ENCODE measurements at regions not wholly inside any gene's neighbourhood (a gene's known extent, or its start where the extent isn't known, plus 50 kb on each side); places are given as distances from the start of the nearest gene placed in this dataset.

DNA sequence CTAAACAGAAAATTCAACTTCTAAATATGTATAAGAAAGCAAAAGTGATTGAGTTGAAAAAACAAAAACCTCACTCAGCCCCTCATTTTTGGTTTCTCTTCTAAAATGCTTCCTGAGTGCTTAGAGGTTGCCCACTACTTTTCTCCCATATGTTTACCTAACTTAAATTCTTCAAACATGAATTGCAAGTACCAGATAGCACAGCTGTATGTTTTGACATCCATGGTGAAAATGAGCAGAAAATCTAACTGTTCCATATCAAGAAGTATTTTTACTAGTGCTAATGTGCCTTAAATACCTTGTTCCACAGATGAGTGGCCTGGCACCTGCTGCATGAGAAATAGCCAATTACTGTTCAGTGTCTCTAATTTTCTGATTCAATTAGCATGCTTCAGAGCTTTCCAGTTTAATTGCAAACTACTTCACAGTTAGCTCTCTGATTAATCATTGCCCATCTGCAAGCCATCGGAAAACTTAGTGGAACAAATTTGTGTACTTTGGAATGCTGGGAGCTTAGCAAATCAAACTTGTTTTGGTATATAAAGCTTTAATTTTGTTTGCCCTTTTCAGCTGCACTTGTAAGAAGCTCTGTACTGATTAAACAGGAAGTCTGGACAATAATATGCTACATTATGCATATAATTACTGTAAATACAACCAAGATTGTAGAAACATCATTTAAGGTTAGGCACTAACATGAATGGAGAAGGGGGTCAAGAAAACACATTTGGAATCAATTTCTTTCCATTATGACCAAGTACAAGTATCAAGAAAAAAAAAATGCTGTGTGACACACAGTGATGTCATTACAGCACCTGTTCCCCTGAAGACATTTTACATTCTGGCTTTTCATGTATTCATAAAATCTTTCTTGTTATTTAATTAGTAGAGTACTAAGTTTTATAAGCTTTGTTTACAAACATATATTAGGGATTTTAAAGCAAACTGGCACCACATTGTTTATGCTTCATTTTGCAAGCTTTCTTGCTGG, 65.6 kb downstream of the POU5F2 start:
- H3K9ac ChIP-seq (ENCODE audit: low read length) = no peak overlapping the region
- H3K4me2 ChIP-seq (ENCODE audit: low read length) = no peak overlapping the region
- no peak overlapping the region for H2BK12ac ChIP-seq (ENCODE audit: low read length)
- H3K18ac ChIP-seq (ENCODE audit: low read length) = no peak overlapping the region
- H2AFZ ChIP-seq (ENCODE audit: insufficient read depth, low read length, poor library complexity) = no peak overlapping the region
- no peaks in the 10 kb centered on the region for H3K36me3 ChIP-seq (ENCODE audit: control insufficient read depth in 1 of 2, insufficient read depth in 2 of 2, low read length in 2 of 2)
- DNase-seq = no peak
- H3K27me3 ChIP-seq (ENCODE audit: insufficient read depth, low read length) = no peaks in the 10 kb centered on the region
- no peaks in the 10 kb centered on the region for H3K79me1 ChIP-seq (ENCODE audit: low read length)
- H4K91ac ChIP-seq (ENCODE audit: low read depth, low read length) = no peak overlapping the region
- H4K8ac ChIP-seq (ENCODE audit: low read depth, low read length) = no peak overlapping the region
- no peak overlapping the region for H2AK5ac ChIP-seq (ENCODE audit: low read length)
- no peak overlapping the region for H3K27ac ChIP-seq (ENCODE audit: low read depth, low read length)
- no peak overlapping the region for H3K4me3 ChIP-seq (ENCODE audit: low read depth, low read length)
- H3K4me1 ChIP-seq (ENCODE audit: control insufficient read depth in 1 of 2, insufficient read depth in 2 of 2, low read length in 2 of 2) = peaks cover 4 to 5% of the 10 kb centered on the region in 2 experiments
- no peaks in the 10 kb centered on the region for H3K9me3 ChIP-seq (ENCODE audit: insufficient read depth, low read depth, low read length)
- H3K79me2 ChIP-seq (ENCODE audit: control insufficient read depth, insufficient read depth, low read length, poor library complexity) = no peaks in the 10 kb centered on the region
- no peak overlapping the region for H4K12ac ChIP-seq (ENCODE audit: low read depth, low read length)
- H3K23ac ChIP-seq (ENCODE audit: low read length) = no peak overlapping the region
- no peak overlapping the region for H2BK5ac ChIP-seq (ENCODE audit: low read depth, low read length, poor library complexity)
- H3K14ac ChIP-seq (ENCODE audit: low read length) = no peak overlapping the region
- H2BK120ac ChIP-seq (ENCODE audit: insufficient read depth, low read length, poor library complexity) = no peak overlapping the region
- no peak overlapping the region for H3K4ac ChIP-seq (ENCODE audit: low read depth, low read length)
- WGBS (ENCODE audit: extremely low coverage, insufficient coverage, insufficient read length) = no CpG with 5 or more reads among the region's 1 CpG

GRCh38 chr5:93674866-93675459, 66.4 kb downstream of the POU5F2 start:
- H3K27me3 ChIP-seq (ENCODE audit: insufficient read depth, low read length) = no peaks in the 10 kb centered on the region
- no peak overlapping the region for H2BK5ac ChIP-seq (ENCODE audit: low read depth, low read length, poor library complexity)
- no peak for DNase-seq
- no peak overlapping the region for H3K27ac ChIP-seq (ENCODE audit: low read depth, low read length)
- no peak overlapping the region for H3K9ac ChIP-seq (ENCODE audit: low read length)
- no peak overlapping the region for H2AK5ac ChIP-seq (ENCODE audit: low read length)
- H3K4ac ChIP-seq (ENCODE audit: low read depth, low read length) = no peak overlapping the region
- no peak overlapping the region for H2BK12ac ChIP-seq (ENCODE audit: low read length)
- H4K8ac ChIP-seq (ENCODE audit: low read depth, low read length) = no peak overlapping the region
- no peak overlapping the region for H4K91ac ChIP-seq (ENCODE audit: low read depth, low read length)
- H3K4me2 ChIP-seq (ENCODE audit: low read length) = no peak overlapping the region
- H4K12ac ChIP-seq (ENCODE audit: low read depth, low read length) = no peak overlapping the region
- H2AFZ ChIP-seq (ENCODE audit: insufficient read depth, low read length, poor library complexity) = no peak overlapping the region
- no peak overlapping the region for H3K4me3 ChIP-seq (ENCODE audit: low read depth, low read length)
- no peaks in the 10 kb centered on the region for H3K79me1 ChIP-seq (ENCODE audit: low read length)
- H2BK120ac ChIP-seq (ENCODE audit: insufficient read depth, low read length, poor library complexity) = no peak overlapping the region
- H3K9me3 ChIP-seq (ENCODE audit: insufficient read depth, low read depth, low read length) = no peaks in the 10 kb centered on the region
- no peak overlapping the region for H3K14ac ChIP-seq (ENCODE audit: low read length)
- no peak overlapping the region for H3K23ac ChIP-seq (ENCODE audit: low read length)
- H3K18ac ChIP-seq (ENCODE audit: low read length) = no peak overlapping the region
- H3K79me2 ChIP-seq (ENCODE audit: control insufficient read depth, insufficient read depth, low read length, poor library complexity) = no peaks in the 10 kb centered on the region
- H3K4me1 ChIP-seq (ENCODE audit: control insufficient read depth in 1 of 2, insufficient read depth in 2 of 2, low read length in 2 of 2) = peaks cover 4 to 5% of the 10 kb centered on the region in 2 experiments
- no CpG with 5 or more reads among the region's 1 CpG for WGBS (ENCODE audit: extremely low coverage, insufficient coverage, insufficient read length)
- H3K36me3 ChIP-seq (ENCODE audit: control insufficient read depth in 1 of 2, insufficient read depth in 2 of 2, low read length in 2 of 2) = no peaks in the 10 kb centered on the region

DNA sequence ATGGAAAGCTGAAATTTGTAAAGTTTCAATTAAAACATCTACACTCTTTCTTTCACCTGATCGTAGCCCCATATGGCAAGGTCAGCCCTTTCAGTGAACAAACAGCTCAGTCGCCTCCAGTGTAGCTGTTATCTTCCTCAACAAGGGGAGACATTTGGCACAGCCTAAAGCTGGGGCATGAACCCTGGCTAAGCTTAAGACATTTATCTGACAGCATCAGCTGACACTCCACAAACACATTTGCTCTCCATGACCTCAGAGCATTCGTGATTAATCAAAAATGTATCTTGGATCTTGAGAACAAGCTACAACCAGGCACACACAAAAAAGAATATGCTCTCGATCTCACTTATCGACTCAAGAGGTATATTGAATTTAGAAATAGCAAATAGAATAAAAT, 67.3 kb downstream of the POU5F2 start:
- H3K18ac ChIP-seq (ENCODE audit: low read length) = no peak overlapping the region
- H3K4me2 ChIP-seq (ENCODE audit: low read length) = no peak overlapping the region
- H4K91ac ChIP-seq (ENCODE audit: low read depth, low read length) = no peak overlapping the region
- H3K36me3 ChIP-seq (ENCODE audit: control insufficient read depth in 1 of 2, insufficient read depth in 2 of 2, low read length in 2 of 2) = no peaks in the 10 kb centered on the region
- no peak overlapping the region for H4K12ac ChIP-seq (ENCODE audit: low read depth, low read length)
- no peaks in the 10 kb centered on the region for H3K27me3 ChIP-seq (ENCODE audit: insufficient read depth, low read length)
- DNase-seq = no peak
- H3K9ac ChIP-seq (ENCODE audit: low read length) = no peak overlapping the region
- no peak overlapping the region for H3K4me3 ChIP-seq (ENCODE audit: low read depth, low read length)
- no peak overlapping the region for H2BK12ac ChIP-seq (ENCODE audit: low read length)
- no peaks in the 10 kb centered on the region for H3K79me1 ChIP-seq (ENCODE audit: low read length)
- H3K9me3 ChIP-seq (ENCODE audit: insufficient read depth, low read depth, low read length) = no peaks in the 10 kb centered on the region
- no peak overlapping the region for H3K23ac ChIP-seq (ENCODE audit: low read length)
- H2BK5ac ChIP-seq (ENCODE audit: low read depth, low read length, poor library complexity) = no peak overlapping the region
- peaks cover 4 to 5% of the 10 kb centered on the region in 2 experiments for H3K4me1 ChIP-seq (ENCODE audit: control insufficient read depth in 1 of 2, insufficient read depth in 2 of 2, low read length in 2 of 2)
- no peaks in the 10 kb centered on the region for H3K79me2 ChIP-seq (ENCODE audit: control insufficient read depth, insufficient read depth, low read length, poor library complexity)
- H4K8ac ChIP-seq (ENCODE audit: low read depth, low read length) = no peak overlapping the region
- no peak overlapping the region for H2BK120ac ChIP-seq (ENCODE audit: insufficient read depth, low read length, poor library complexity)
- H3K27ac ChIP-seq (ENCODE audit: low read depth, low read length) = no peak overlapping the region
- no peak overlapping the region for H2AFZ ChIP-seq (ENCODE audit: insufficient read depth, low read length, poor library complexity)
- H2AK5ac ChIP-seq (ENCODE audit: low read length) = no peak overlapping the region
- H3K14ac ChIP-seq (ENCODE audit: low read length) = no peak overlapping the region
- no CpG with 5 or more reads among the region's 5 CpGs for WGBS (ENCODE audit: extremely low coverage, insufficient coverage, insufficient read length)
- no peak overlapping the region for H3K4ac ChIP-seq (ENCODE audit: low read depth, low read length)

- no peak overlapping the region for H4K12ac ChIP-seq (ENCODE audit: low read depth, low read length)
- H3K14ac ChIP-seq (ENCODE audit: low read length) = no peak overlapping the region
- WGBS (ENCODE audit: extremely low coverage, insufficient coverage, insufficient read length) = no CpG with 5 or more reads among the region's 4 CpGs
- no peak overlapping the region for H2BK5ac ChIP-seq (ENCODE audit: low read depth, low read length, poor library complexity)
- no peak overlapping the region for H2AFZ ChIP-seq (ENCODE audit: insufficient read depth, low read length, poor library complexity)
- H2AK5ac ChIP-seq (ENCODE audit: low read length) = no peak overlapping the region
- H4K8ac ChIP-seq (ENCODE audit: low read depth, low read length) = no peak overlapping the region
- H3K79me1 ChIP-seq (ENCODE audit: low read length) = no peaks in the 10 kb centered on the region
- H2BK120ac ChIP-seq (ENCODE audit: insufficient read depth, low read length, poor library complexity) = no peak overlapping the region
- H3K9me3 ChIP-seq (ENCODE audit: insufficient read depth, low read depth, low read length) = no peaks in the 10 kb centered on the region
- no peak overlapping the region for H3K4me2 ChIP-seq (ENCODE audit: low read length)
- H3K4ac ChIP-seq (ENCODE audit: low read depth, low read length) = no peak overlapping the region
- H3K4me1 ChIP-seq (ENCODE audit: control insufficient read depth in 1 of 2, insufficient read depth in 2 of 2, low read length in 2 of 2) = peaks cover 4 to 5% of the 10 kb centered on the region in 2 experiments
- H3K27ac ChIP-seq (ENCODE audit: low read depth, low read length) = no peak overlapping the region
- no peak overlapping the region for H3K9ac ChIP-seq (ENCODE audit: low read length)
- no peak overlapping the region for H3K4me3 ChIP-seq (ENCODE audit: low read depth, low read length)
- no peaks in the 10 kb centered on the region for H3K79me2 ChIP-seq (ENCODE audit: control insufficient read depth, insufficient read depth, low read length, poor library complexity)
- no peaks in the 10 kb centered on the region for H3K27me3 ChIP-seq (ENCODE audit: insufficient read depth, low read length)
- H3K36me3 ChIP-seq (ENCODE audit: control insufficient read depth in 1 of 2, insufficient read depth in 2 of 2, low read length in 2 of 2) = no peaks in the 10 kb centered on the region
- no peak overlapping the region for H3K18ac ChIP-seq (ENCODE audit: low read length)
- no peak overlapping the region for H2BK12ac ChIP-seq (ENCODE audit: low read length)
- no peak overlapping the region for H3K23ac ChIP-seq (ENCODE audit: low read length)
- no peak overlapping the region for H4K91ac ChIP-seq (ENCODE audit: low read depth, low read length)
- no peak for DNase-seq
These were observed 68.0 kb downstream of the POU5F2 start for GRCh38 chr5:93673316-93673954.
